ENCODE measurements at regions not wholly inside any gene's neighbourhood (a gene's known extent, or its start where the extent isn't known, plus 50 kb on each side); places are given as distances from the start of the nearest gene placed in this dataset.

DNA sequence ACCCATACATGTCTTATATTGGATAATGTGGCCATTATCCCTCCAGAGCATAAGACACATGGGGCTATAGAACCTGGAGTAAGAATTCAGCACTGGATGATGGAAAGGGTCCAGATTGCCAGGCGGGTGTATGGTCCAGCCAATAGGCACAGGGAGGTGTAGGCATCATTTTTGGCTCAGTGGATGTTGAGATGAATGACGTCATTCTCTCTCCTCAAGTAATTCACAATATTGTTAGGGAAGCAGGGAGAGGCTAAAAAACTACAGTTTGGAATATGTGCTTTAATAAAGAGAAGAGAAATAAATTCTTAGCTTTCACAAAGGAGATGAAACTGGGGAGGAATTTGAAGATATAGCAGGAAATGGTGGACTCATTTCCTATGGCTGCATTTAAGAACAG, 461.1 kb upstream of the GOT2 start:
- no peak for TF ChIP-seq POLR2A (IDR thresholded peaks at IDR 0.05)
- TF ChIP-seq CTCF (IDR thresholded peaks at IDR 0.05), result no peak
- TF ChIP-seq EP300 (IDR thresholded peaks at IDR 0.05; ENCODE audit: low read depth), result no peak
